ENCODE measurements at regions not wholly inside any gene's neighbourhood (a gene's known extent, or its start where the extent isn't known, plus 50 kb on each side); places are given as distances from the start of the nearest gene placed in this dataset.
"Not testable (repeated sequence)": the region's sequence is repeated elsewhere in the genome, so short reads cannot be mapped to it uniquely, and the experiment has no call there.

DNA sequence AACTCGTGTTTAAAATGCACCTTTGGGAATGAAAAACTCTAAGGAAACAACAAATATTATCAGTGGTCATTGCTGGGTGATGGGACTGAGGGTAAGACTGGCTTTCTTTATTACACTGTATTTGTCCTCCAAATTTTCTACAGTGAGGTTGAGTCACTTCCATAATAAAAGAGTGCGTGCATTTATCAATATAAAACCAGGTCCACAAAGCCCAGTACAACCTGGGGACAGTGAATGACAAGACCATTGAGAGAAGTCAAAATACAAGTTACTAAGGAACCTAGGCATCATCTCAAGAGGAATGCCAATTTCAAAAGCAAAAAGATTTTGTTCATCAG is 76.4 kb downstream of the MAGED4 start:
- ATAC-seq, result no peak
- Mint-ChIP-seq H3K36me3 (peaks cover 7% of the 10 kb centered on the region), H3K9me3 (no peaks in the 10 kb centered on the region), H3K27ac (peak overlapping the region; percentile 97), H3K4me3 (peak overlapping the region; percentile 81), H3K4me1 (peaks cover 9% of the 10 kb centered on the region)
- no peak for DNase-seq (ENCODE audit: low spot score in 2 of 2)

DNA sequence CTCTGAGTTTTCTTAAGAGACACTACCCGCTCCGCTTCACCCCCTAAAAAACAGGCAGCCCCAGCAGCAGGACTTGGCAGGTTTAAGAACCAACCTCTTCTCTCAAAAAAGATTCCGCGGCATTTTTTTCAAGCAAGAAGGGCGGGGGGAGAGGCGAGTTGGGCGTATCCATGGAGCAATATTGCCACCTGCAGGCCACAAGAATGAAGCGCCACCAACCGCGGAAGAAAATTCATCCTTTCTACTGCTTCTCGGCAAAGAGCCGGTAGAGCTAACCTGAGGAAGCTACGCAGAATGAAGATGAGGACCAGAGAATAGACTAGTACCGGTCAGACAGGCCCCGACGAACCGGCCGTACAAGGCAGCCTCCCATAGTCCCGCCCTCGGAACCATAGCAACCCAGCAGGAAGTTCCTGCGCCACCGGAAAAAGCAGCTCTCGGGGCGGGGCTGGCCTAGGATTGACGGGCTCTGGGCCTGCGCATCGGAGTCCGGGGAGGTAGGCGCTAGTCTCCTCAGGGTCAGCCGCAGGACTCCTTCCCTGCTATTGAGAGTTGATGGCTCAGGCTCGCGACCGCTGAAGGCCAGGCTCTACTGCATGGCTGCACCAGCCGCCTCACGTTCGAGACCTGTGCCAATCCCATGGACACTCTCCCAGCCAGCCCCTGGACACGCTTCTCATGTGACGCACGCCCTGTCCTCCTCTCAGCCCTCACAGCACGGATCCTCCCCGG is 76.9 kb downstream of the MAGED4 start:
- Mint-ChIP-seq H3K36me3 (peaks cover 7% of the 10 kb centered on the region), H3K4me3 (peak overlapping the region; percentile 81), H3K4me1 (peaks cover 9% of the 10 kb centered on the region), H3K27ac (peak overlapping the region; percentile 97), H3K9me3 (no peaks in the 10 kb centered on the region)
- DNase-seq (ENCODE audit: low spot score in 2 of 2), result peak; percentile 64 to 86
- ATAC-seq, result peak; percentile 98

DNA sequence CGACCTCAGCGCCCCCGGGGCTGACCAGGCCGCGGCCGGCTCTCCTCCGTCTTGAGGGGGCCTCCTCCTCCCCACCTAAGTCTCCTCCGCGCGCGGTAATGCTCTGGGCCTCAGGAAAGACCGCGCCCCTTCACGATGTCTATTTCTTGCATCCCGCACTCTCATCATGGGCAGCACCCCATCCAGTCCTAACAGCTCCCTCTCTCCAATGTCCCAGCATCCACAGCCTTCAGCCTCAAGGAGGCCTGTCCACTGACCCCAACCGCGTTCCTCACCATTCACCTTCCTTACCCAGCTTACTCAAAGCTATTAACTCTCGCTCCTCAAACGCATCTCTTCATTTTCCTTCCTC is 77.5 kb downstream of the MAGED4 start:
- peak overlapping the region; percentile 81 for H3K4me3 Mint-ChIP-seq
- H3K36me3 Mint-ChIP-seq, result peaks cover 7% of the 10 kb centered on the region
- ATAC-seq, result peak; percentile 24
- no peak for DNase-seq (ENCODE audit: low spot score in 2 of 2)
- H3K4me1 Mint-ChIP-seq, result peaks cover 9% of the 10 kb centered on the region
- peak overlapping the region; percentile 97 for H3K27ac Mint-ChIP-seq
- no peaks in the 10 kb centered on the region for H3K9me3 Mint-ChIP-seq

DNA sequence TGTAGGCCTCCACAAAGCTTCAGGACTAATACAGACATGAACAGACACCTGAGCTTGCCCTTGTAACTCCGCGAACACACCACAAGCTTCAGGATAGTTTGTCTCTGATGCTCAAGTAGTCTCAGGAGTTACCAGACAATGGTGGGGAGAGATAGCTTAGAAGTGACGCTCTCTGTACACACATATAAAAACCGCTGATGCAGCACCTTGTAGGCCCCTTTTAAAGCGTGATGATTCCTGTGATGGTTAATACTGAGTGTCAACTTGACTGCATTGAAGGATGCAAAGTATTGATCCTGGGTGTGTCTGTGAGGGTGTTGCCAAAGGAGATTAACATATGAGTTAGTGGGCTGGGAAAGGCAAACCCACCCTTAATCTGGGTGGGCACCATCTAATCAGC is 78.7 kb downstream of the MAGED4 start:
- H3K27ac Mint-ChIP-seq, result no peak overlapping the region
- H3K36me3 Mint-ChIP-seq, result peaks cover 7% of the 10 kb centered on the region
- DNase-seq (ENCODE audit: low spot score in 2 of 2) (no peak), ATAC-seq (no peak)
- peaks cover 9% of the 10 kb centered on the region for H3K4me1 Mint-ChIP-seq
- peak overlapping the region; percentile 81 for H3K4me3 Mint-ChIP-seq
- no peaks in the 10 kb centered on the region for H3K9me3 Mint-ChIP-seq

DNA sequence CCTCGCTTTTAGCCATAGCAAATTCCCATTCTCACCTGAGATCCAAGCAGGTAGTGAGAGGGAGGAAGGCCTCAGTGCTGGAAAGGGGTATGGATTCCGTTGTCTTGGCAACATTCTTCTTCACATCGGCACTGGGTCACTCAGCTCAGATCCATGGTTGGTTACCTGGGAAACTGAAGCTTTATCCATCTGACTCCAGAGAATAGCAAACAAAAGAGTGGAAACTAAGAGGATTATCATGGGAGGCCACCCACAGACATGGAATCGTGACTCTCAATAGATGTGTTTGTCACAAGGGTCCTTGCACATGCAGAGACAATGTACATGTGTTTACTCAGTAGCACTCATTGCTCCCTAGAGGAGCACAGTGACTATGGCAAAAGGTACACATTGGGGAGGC is 81.0 kb downstream of the MAGED4 start:
- DNase-seq (ENCODE audit: low spot score in 2 of 2) (no peak), ATAC-seq (no peak)
- H3K4me3 Mint-ChIP-seq, result no peak overlapping the region
- no peak overlapping the region for H3K27ac Mint-ChIP-seq
- peaks cover 9% of the 10 kb centered on the region for H3K4me1 Mint-ChIP-seq
- peaks cover 7% of the 10 kb centered on the region for H3K36me3 Mint-ChIP-seq
- no peaks in the 10 kb centered on the region for H3K9me3 Mint-ChIP-seq

DNA sequence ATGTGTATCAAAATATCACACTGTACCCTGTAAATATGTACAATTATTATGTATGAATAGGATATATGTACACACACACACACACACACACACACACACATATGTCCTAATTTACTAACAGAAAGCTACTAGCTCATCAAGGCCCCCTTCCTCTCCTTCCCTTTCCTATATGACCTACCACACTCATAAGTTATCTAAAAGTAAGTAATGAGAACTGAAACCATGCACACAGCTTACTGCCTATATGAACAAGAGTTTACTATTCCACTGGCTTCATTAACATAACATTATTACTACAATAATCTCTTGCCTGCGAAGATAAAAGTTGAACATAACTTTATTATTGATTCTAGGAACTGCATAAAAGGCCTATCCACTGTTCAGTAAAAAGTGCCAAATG is 83.8 kb downstream of the MAGED4 start:
- H3K27ac Mint-ChIP-seq; H3K4me1 Mint-ChIP-seq; H3K36me3 Mint-ChIP-seq; DNase-seq (ENCODE audit: low spot score in 2 of 2); ATAC-seq; H3K9me3 Mint-ChIP-seq; H3K4me3 Mint-ChIP-seq: not testable (repeated sequence)

DNA sequence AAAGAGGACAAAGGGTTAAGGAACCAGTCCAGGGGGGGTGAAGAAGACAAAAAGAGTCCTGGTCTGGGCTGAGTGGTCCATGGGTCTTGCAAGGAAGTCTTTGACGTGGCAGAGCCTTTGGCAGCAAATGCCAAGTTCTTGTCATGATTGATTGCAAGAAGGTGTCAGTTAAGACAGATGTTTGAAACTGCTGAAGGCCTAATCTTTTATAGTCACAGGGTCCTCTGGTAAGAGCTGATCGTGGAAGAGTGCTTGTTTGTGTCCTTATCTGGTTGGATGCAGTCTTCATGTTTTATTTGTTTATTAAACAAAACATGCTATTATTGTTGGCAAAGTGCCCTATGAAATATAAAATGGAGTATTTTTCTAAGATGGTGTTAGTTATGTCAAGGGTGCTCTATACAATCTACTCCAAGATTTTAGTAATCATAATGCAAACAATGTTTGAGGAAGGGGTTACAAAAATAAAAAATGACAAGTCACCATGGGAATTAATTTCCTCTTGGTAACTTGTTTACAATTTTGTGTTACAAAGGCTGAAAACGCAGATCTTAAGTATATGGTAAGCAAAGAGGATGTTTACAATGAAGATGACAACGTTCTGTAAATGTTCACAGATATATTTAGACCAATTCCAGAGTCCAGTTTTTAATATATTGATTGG is 85.9 kb downstream of the MAGED4 start:
- H3K9me3 Mint-ChIP-seq, result no peaks in the 10 kb centered on the region
- no peak overlapping the region for H3K4me3 Mint-ChIP-seq
- DNase-seq (ENCODE audit: low spot score in 2 of 2) (no peak), ATAC-seq (no peak)
- H3K36me3 Mint-ChIP-seq, result no peaks in the 10 kb centered on the region
- no peak overlapping the region for H3K27ac Mint-ChIP-seq
- H3K4me1 Mint-ChIP-seq, result no peaks in the 10 kb centered on the region

DNA sequence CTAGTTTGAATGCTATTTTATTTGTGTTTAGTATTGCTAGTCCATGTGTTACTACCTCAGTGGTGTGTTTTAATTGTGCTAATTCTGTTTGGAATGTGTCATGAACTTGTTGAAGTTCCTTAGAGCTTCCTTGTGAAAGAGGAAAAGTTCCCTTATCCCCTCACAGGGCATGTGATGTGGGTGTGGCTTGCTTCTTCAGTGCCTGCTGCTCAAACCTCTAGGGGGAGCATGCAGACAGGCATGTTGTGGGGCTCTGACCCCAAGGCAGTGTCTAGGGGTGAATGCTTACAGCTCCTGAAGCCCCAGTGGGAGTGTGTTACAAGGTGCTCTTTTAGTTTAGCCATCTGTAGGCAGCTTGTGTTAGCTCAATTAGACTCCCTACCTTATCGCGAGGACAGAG is 86.5 kb downstream of the MAGED4 start:
- no peaks in the 10 kb centered on the region for H3K36me3 Mint-ChIP-seq
- no peak for ATAC-seq

DNA sequence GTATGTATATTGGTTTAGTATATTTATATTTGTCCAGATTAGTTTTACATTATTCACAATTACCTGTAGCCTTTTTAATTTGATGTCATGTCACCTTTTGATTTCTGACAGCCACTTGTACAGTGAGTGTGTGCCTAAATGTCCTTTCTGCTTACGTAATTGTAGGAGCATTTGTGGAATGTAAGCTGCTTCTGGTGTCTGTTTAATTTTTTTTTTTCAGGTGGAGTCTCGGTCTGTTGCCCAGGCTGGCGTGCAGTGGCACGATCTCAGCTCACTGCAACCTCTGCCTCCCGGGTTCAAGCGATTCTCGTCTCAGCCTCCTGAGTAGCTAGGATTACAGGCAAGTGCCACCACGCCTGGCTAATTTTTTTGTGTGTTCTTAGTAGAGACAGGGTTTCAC is 91.2 kb upstream of the XAGE2 start:
- no peak for ATAC-seq
- H3K4me3 Mint-ChIP-seq, result no peak overlapping the region
- DNase-seq (ENCODE audit: low spot score in 2 of 2), result no peak
- no peaks in the 10 kb centered on the region for H3K9me3 Mint-ChIP-seq
- H3K27ac Mint-ChIP-seq, result no peak overlapping the region
- H3K36me3 Mint-ChIP-seq, result no peaks in the 10 kb centered on the region
- no peaks in the 10 kb centered on the region for H3K4me1 Mint-ChIP-seq

More for the DNA sequence above, 86.5 kb downstream of the MAGED4 start:
- DNase-seq (ENCODE audit: low spot score in 2 of 2), result no peak
- Mint-ChIP-seq H3K9me3 (no peaks in the 10 kb centered on the region), H3K27ac (no peak overlapping the region), H3K4me3 (no peak overlapping the region), H3K4me1 (no peaks in the 10 kb centered on the region)

DNA sequence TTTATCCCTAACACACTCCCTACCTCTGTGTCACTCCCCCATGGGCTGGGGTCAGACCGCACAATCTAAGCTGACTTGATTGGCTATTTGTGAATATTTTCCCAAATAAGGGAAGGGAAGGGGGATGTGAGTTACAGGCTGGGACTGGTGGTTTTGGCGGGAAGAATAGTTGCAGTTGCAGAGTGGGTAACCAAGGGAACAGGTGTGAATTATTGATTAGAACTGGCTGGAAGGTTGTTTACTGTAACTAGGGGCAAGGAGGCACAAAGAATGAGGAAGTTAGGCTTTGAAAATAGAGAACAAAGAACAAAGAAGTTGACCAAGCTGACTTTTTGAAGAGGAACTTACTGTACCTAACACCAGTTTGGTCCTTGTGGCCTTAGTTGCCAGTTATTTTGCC is 88.0 kb upstream of the XAGE2 start:
- H3K36me3 Mint-ChIP-seq, result no peaks in the 10 kb centered on the region
- H3K27ac Mint-ChIP-seq, result no peak overlapping the region
- no peaks in the 10 kb centered on the region for H3K4me1 Mint-ChIP-seq
- no peaks in the 10 kb centered on the region for H3K9me3 Mint-ChIP-seq
- no peak for ATAC-seq
- DNase-seq (ENCODE audit: low spot score in 2 of 2), result no peak
- no peak overlapping the region for H3K4me3 Mint-ChIP-seq

DNA sequence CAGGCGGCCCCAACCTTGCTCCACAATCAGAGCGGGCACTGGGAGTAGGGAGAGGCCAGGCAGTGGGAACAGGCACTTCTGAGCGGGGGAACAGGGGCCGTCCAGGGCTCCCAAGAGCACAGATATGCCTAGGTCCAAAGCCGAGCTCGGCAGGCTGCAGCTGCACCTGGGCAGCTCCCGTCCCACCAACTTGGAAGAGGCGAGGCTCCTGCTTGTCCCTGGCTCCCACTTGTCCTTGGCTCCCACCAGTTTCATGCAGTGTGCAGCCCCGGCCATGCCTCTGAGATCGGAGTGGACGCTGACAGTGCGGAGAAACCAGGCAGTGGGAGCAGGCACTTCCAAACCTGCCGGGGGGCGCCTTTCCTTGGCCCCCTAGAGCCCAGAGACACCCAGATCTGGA is 84.0 kb upstream of the XAGE2 start:
- DNase-seq (ENCODE audit: low spot score in 2 of 2) (no peak), ATAC-seq (no peak)
- H3K9me3 Mint-ChIP-seq, result no peaks in the 10 kb centered on the region
- no peak overlapping the region for H3K27ac Mint-ChIP-seq
- H3K4me1 Mint-ChIP-seq, result no peaks in the 10 kb centered on the region
- no peaks in the 10 kb centered on the region for H3K36me3 Mint-ChIP-seq
- H3K4me3 Mint-ChIP-seq, result no peak overlapping the region

DNA sequence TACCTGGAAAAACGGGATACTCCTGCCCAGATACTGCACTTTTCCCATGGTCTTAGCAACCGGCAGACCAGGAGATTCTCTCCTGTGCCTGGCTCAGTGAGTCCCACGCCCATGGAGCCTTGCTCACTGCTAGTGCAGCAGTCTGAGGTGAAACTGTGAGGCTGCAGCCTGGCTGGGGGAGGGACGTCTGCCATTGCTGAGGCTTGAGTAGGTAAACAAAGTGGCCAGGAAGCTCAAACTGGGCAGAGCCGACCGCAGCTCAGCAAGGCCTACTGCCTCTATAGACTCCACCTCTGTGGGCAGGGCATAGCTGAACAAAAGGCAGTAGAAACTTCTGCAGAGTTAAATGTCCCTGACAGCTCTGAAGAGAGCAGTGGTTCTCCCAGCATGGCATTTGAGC is 69.9 kb upstream of the XAGE2 start:
- H3K36me3 Mint-ChIP-seq; H3K27ac Mint-ChIP-seq; H3K4me3 Mint-ChIP-seq; H3K4me1 Mint-ChIP-seq; DNase-seq (ENCODE audit: low spot score in 2 of 2); H3K9me3 Mint-ChIP-seq; ATAC-seq: not testable (repeated sequence)

DNA sequence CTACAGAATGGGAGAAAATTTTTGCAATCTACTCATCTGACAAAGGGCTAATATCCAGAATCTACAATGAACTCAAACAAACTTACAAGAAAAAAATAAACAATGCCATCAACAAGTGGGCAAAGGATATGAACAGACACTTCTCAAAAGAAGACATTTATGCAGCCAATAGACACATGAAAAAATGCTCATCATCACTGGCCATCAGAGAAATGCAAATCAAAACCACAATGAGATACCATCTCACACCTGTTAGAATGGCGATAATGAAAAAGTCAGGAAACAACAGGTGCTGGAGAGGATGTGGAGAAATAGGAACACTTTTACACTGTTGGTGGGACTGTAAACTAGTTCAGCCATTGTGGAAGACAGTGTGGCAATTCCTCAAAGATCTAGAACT is 60.3 kb upstream of the XAGE2 start:
- not testable (repeated sequence) for H3K4me3 Mint-ChIP-seq; H3K27ac Mint-ChIP-seq; H3K36me3 Mint-ChIP-seq; H3K9me3 Mint-ChIP-seq; DNase-seq (ENCODE audit: low spot score in 2 of 2); H3K4me1 Mint-ChIP-seq; ATAC-seq

Measured in stimulated activated effector memory CD8-positive, alpha-beta T cell treated with anti-CD3 and anti-CD28 coated beads, Interleukin-12 subunit alpha, Interleukin-12 subunit beta, amount 100 ng/mL, for 72 hours (primary cell).